GDM1 (cell line): ENCODE measurements at regions not wholly inside any gene's neighbourhood (a gene's known extent, or its start where the extent isn't known, plus 50 kb on each side); places are given as distances from the start of the nearest gene placed in this dataset.
"Not testable (repeated sequence)": the region's sequence is repeated elsewhere in the genome, so short reads cannot be mapped to it uniquely, and the experiment has no call there.

ENCODE experiments used
- DNase-seq: peaks from one replicate; lab custom pipeline; 2025; lab: John Stamatoyannopoulos, UW

GRCh38 chr4:142897518-142897917, 51.4 kb upstream of the INPP4B start:
- not testable (repeated sequence) for DNase-seq

GRCh38 chr4:142900622-142901021, 54.5 kb upstream of the INPP4B start:
- DNase-seq, result no peak

- no peak for DNase-seq
Observed at GRCh38 chr4:142901166-142901662, 55.1 kb upstream of the INPP4B start.

- not testable (repeated sequence) for DNase-seq
Observed at GRCh38 chr4:142903617-142904016, 57.5 kb upstream of the INPP4B start.

- no peak for DNase-seq
Observed at GRCh38 chr4:142909908-142910307, 63.8 kb upstream of the INPP4B start.

- DNase-seq, result no peak
Observed at GRCh38 chr4:142913034-142913433, 66.9 kb upstream of the INPP4B start.

GRCh38 chr4:142913461-142914030, 67.4 kb upstream of the INPP4B start:
- no peak for DNase-seq

- no peak for DNase-seq
Observed at GRCh38 chr4:142917678-142918077, 71.6 kb upstream of the INPP4B start.

- no peak for DNase-seq
Observed at GRCh38 chr4:142922720-142923119, 76.6 kb upstream of the INPP4B start.

- no peak for DNase-seq
Observed at GRCh38 chr4:142923619-142924018, 77.5 kb upstream of the INPP4B start.

- no peak for DNase-seq
Observed at GRCh38 chr4:142925161-142925560, 79.1 kb upstream of the INPP4B start.

- no peak for DNase-seq
Observed at GRCh38 chr4:142927721-142928120, 81.6 kb upstream of the INPP4B start.

GRCh38 chr4:142929526-142929925, 83.4 kb upstream of the INPP4B start:
- no peak for DNase-seq

- no peak for DNase-seq
Observed at GRCh38 chr4:142933207-142933606, 87.1 kb upstream of the INPP4B start.

GRCh38 chr4:142940425-142941330, 94.6 kb upstream of the INPP4B start:
- DNase-seq, result no peak

- no peak for DNase-seq
Observed at GRCh38 chr4:142944565-142944964, 98.5 kb upstream of the INPP4B start.

GRCh38 chr4:142952821-142953580, 106.9 kb upstream of the INPP4B start:
- no peak for DNase-seq

- DNase-seq, result no peak
Observed at GRCh38 chr4:142954415-142954814, 108.3 kb upstream of the INPP4B start.

GRCh38 chr4:142955501-142955900, 109.4 kb upstream of the INPP4B start:
- no peak for DNase-seq

- DNase-seq, result no peak
Observed at GRCh38 chr4:142959173-142959572, 113.1 kb upstream of the INPP4B start.

GRCh38 chr4:142960126-142960525, 114.0 kb upstream of the INPP4B start:
- no peak for DNase-seq

- DNase-seq, result no peak
Observed at GRCh38 chr4:142960867-142961644, 115.0 kb upstream of the INPP4B start.
